ENCODE measurements at regions not wholly inside any gene's neighbourhood (a gene's known extent, or its start where the extent isn't known, plus 50 kb on each side); places are given as distances from the start of the nearest gene placed in this dataset.

DNA sequence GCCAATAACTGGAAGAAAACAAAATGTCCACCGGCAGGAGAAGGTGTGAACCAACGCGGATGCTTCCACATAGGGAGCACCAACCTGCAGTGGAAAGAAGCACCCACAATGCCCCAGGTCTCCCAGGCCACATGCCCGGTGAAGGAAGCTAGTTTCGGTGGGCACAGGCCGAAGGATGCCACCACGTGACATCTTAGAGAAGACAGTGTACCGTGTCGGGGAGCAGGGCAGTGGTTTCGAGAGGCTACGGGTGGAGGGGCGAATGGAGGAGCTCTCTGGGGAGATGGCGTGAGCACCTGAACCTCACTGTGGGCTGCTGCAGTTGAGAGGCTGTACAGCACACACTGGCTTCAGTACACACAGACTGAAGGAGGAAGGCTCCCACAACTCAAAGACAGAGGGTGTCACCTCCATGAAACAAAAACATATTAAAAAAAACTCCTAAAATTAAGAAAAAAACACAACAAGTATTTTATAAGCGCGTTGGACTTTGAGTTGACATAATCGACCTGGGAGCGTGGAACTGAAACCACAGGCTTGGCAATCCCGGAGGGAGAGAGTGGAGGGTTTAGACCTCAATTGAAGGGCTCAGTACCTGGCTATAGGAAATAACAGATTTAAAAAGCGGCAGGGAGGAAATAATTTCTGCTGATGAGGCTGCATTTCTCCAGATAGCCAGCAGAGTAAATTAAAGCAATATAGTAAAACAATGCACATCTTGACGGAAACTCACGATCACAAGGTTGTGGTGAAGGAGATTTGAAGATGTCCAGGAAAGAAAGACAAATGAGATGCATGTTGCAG, 160.1 kb downstream of the RTP5 start:
- intact Hi-C loops (cut with micrococcal nuclease): loop anchor here (2.0 to 5.0 kb wide), 3 partner anchors 59 to 147 kb away; no protein-coding TSS in a partner anchor
- Histone ChIP-seq H3K36me3 (ENCODE audit: control insufficient read depth in 2 of 3, insufficient read depth in 3 of 3, low read length in 3 of 3) (peaks cover 0 to 26% (median 0%) of the 10 kb centered on the region in 3 experiments), H3K4me3 (ENCODE audit: low read length) (no peak overlapping the region), H3K27ac (ENCODE audit: low read depth, low read length) (no peak overlapping the region), H3K4me1 (ENCODE audit: control insufficient read depth in 2 of 2, insufficient read depth in 2 of 2, low read length in 2 of 2) (peaks cover 21 to 24% of the 10 kb centered on the region in 2 donors), H3K27me3 (ENCODE audit: control insufficient read depth in 2 of 2, insufficient read depth in 2 of 2, low read length in 2 of 2) (peaks cover 0 to 4% of the 10 kb centered on the region in 2 donors), H3K9me3 (ENCODE audit: control insufficient read depth in 2 of 3, low read length in 3 of 3) (peaks cover 0 to 7% (median 0%) of the 10 kb centered on the region in 3 experiments)
- ATAC-seq (no peak), DNase-seq (peak in 1 of 9 donors; percentile 12)
- Mint-ChIP-seq H3K36me3 (peaks cover 0 to 66% (median 53%) of the 10 kb centered on the region in 5 donors), H3K4me1 (peaks cover 18 to 75% (median 65%) of the 10 kb centered on the region in 7 donors), H3K27ac (peak overlapping the region in 7 of 9 donors; percentile 25 to 98 (median 91)), H3K9me3 (peaks cover 0 to 64% (median 17%) of the 10 kb centered on the region in 11 donors), H3K27me3 (peaks cover 0 to 53% (median 4%) of the 10 kb centered on the region in 5 donors), H3K4me3 (peak overlapping the region in 9 of 10 donors; percentile 63 to 95 (median 91))
- POLR2A ChIA-PET: no interaction called here
- CTCF ChIA-PET: no interaction called here

- intact Hi-C loops (cut with micrococcal nuclease): loop anchor here (2.0 to 5.0 kb wide), 3 partner anchors 59 to 148 kb away; no protein-coding TSS in a partner anchor
- DNase-seq (peak in 1 of 9 donors; percentile 10), ATAC-seq (no peak)
- ChIA-PET CTCF (no interaction called here), POLR2A (no interaction called here)
- H3K27me3 ChIP-seq (ENCODE audit: control insufficient read depth in 2 of 2, insufficient read depth in 2 of 2, low read length in 2 of 2): peaks cover 0 to 4% of the 10 kb centered on the region in 2 donors
- Mint-ChIP-seq H3K9me3 (peaks cover 0 to 58% (median 15%) of the 10 kb centered on the region in 11 donors), H3K27ac (peak overlapping the region in 8 of 9 donors; percentile 55 to 98 (median 92)), H3K27me3 (peaks cover 0 to 49% (median 0%) of the 10 kb centered on the region in 5 donors), H3K4me1 (peaks cover 18 to 70% (median 63%) of the 10 kb centered on the region in 7 donors), H3K4me3 (peak overlapping the region in 9 of 10 donors; percentile 88 to 96 (median 92)), H3K36me3 (peaks cover 0 to 60% (median 48%) of the 10 kb centered on the region in 5 donors)
- H3K9me3 ChIP-seq (ENCODE audit: control insufficient read depth in 2 of 3, low read length in 3 of 3): peaks cover 0 to 5% (median 0%) of the 10 kb centered on the region in 3 experiments
- no peak overlapping the region for H3K4me3 ChIP-seq (ENCODE audit: low read length)
- H3K27ac ChIP-seq (ENCODE audit: low read depth, low read length): no peak overlapping the region
- peaks cover 21 to 24% of the 10 kb centered on the region in 2 donors for H3K4me1 ChIP-seq (ENCODE audit: control insufficient read depth in 2 of 2, insufficient read depth in 2 of 2, low read length in 2 of 2)
- peaks cover 0 to 21% (median 0%) of the 10 kb centered on the region in 3 experiments for H3K36me3 ChIP-seq (ENCODE audit: control insufficient read depth in 2 of 3, insufficient read depth in 3 of 3, low read length in 3 of 3)
Measured at GRCh38 chr2:242030226-242030575, 160.7 kb downstream of the RTP5 start.

GRCh38 chr2:242030858-242031257, 161.3 kb downstream of the RTP5 start:
- CTCF ChIA-PET: no interaction called here
- DNase-seq: peak in 1 of 9 donors; percentile 19

DNA sequence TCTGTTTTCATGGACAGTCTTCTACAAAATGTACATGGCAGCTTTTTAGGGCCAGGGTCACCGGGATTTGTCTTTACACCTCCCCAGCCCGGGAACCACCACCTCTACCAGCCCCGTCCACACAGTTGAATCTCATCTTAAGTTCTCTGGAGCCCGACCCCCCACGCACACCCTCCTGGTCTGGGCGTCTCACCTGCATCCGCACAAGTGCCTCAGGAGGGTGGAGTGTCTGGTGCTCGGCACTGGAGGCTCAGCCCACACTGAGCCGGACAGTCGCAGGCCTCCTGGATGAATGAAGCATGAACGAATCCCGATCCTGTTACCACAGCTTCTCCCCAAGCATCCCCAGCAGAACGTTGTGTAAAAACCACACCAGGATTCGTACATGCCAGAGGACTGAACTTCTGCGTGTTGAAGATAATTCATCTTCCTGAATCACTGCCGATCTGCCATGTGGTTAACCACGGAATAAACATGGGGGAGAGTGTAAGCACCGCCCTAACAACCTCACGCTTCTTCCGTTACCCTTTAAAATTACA, 162.0 kb downstream of the RTP5 start:
- H3K9me3 Mint-ChIP-seq: peaks cover 0 to 48% (median 11%) of the 10 kb centered on the region in 11 donors
- H3K27ac Mint-ChIP-seq: peak overlapping the region; percentile 80 to 98 (median 93)
- peaks cover 0 to 50% (median 36%) of the 10 kb centered on the region in 5 donors for H3K36me3 Mint-ChIP-seq
- H3K4me1 Mint-ChIP-seq: peaks cover 18 to 70% (median 65%) of the 10 kb centered on the region in 7 donors
- H3K9me3 ChIP-seq (ENCODE audit: control insufficient read depth in 2 of 3, low read length in 3 of 3): peaks cover 0 to 5% (median 0%) of the 10 kb centered on the region in 3 experiments
- intact Hi-C loops (cut with micrococcal nuclease): loop anchor here (1.0 to 5.0 kb wide), 6 partner anchors 46 to 149 kb away; no protein-coding TSS in a partner anchor
- DNase-seq (peak in 8 of 9 donors; percentile 60 to 86 (median 81)), ATAC-seq (peak; percentile 93)
- ChIA-PET CTCF (no interaction called here), POLR2A (interaction anchor here (0.7 to 1.8 kb wide), 6 partner anchors 9 to 72 kb away, joined by 3 to 6 read pairs (median 4); no protein-coding TSS in a partner anchor)
- peaks cover 21 to 24% of the 10 kb centered on the region in 2 donors for H3K4me1 ChIP-seq (ENCODE audit: control insufficient read depth in 2 of 2, insufficient read depth in 2 of 2, low read length in 2 of 2)
- peaks cover 0 to 20% (median 0%) of the 10 kb centered on the region in 3 experiments for H3K36me3 ChIP-seq (ENCODE audit: control insufficient read depth in 2 of 3, insufficient read depth in 3 of 3, low read length in 3 of 3)
- peak overlapping the region; percentile 67 for H3K27ac ChIP-seq (ENCODE audit: low read depth, low read length)
- peaks cover 0 to 47% (median 0%) of the 10 kb centered on the region in 5 donors for H3K27me3 Mint-ChIP-seq
- peaks cover 0 to 4% of the 10 kb centered on the region in 2 donors for H3K27me3 ChIP-seq (ENCODE audit: control insufficient read depth in 2 of 2, insufficient read depth in 2 of 2, low read length in 2 of 2)
- peak overlapping the region; percentile 85 for H3K4me3 ChIP-seq (ENCODE audit: low read length)
- H3K4me3 Mint-ChIP-seq: peak overlapping the region; percentile 88 to 96 (median 92)

More at GRCh38 chr2:242030858-242031257, 161.3 kb downstream of the RTP5 start:
- peaks cover 0 to 47% (median 0%) of the 10 kb centered on the region in 5 donors for H3K27me3 Mint-ChIP-seq
- H3K27me3 ChIP-seq (ENCODE audit: control insufficient read depth in 2 of 2, insufficient read depth in 2 of 2, low read length in 2 of 2): peaks cover 0 to 4% of the 10 kb centered on the region in 2 donors
- ATAC-seq: no peak
- POLR2A ChIA-PET: interaction anchor here (1.1 to 1.8 kb wide), 3 partner anchors 29 to 47 kb away, joined by 4 to 6 read pairs (median 6); no protein-coding TSS in a partner anchor
- peak overlapping the region in 8 of 9 donors; percentile 91 to 98 (median 94) for H3K27ac Mint-ChIP-seq
- no peak overlapping the region for H3K27ac ChIP-seq (ENCODE audit: low read depth, low read length)
- peaks cover 0 to 55% (median 14%) of the 10 kb centered on the region in 11 donors for H3K9me3 Mint-ChIP-seq
- intact Hi-C loops (cut with micrococcal nuclease): loop anchor here (1.0 to 5.0 kb wide), 6 partner anchors 46 to 149 kb away; no protein-coding TSS in a partner anchor
- peaks cover 0 to 20% (median 0%) of the 10 kb centered on the region in 3 experiments for H3K36me3 ChIP-seq (ENCODE audit: control insufficient read depth in 2 of 3, insufficient read depth in 3 of 3, low read length in 3 of 3)
- peak overlapping the region; percentile 85 for H3K4me3 ChIP-seq (ENCODE audit: low read length)
- H3K36me3 Mint-ChIP-seq: peaks cover 0 to 57% (median 43%) of the 10 kb centered on the region in 5 donors
- peak overlapping the region; percentile 88 to 96 (median 92) for H3K4me3 Mint-ChIP-seq
- H3K4me1 Mint-ChIP-seq: peaks cover 18 to 70% (median 63%) of the 10 kb centered on the region in 7 donors
- peaks cover 0 to 5% (median 0%) of the 10 kb centered on the region in 3 experiments for H3K9me3 ChIP-seq (ENCODE audit: control insufficient read depth in 2 of 3, low read length in 3 of 3)
- H3K4me1 ChIP-seq (ENCODE audit: control insufficient read depth in 2 of 2, insufficient read depth in 2 of 2, low read length in 2 of 2): peaks cover 21 to 24% of the 10 kb centered on the region in 2 donors

- Histone ChIP-seq H3K9me3 (ENCODE audit: control insufficient read depth in 2 of 3, low read length in 3 of 3) (peaks cover 0 to 4% (median 0%) of the 10 kb centered on the region in 3 experiments), H3K36me3 (ENCODE audit: control insufficient read depth in 2 of 3, insufficient read depth in 3 of 3, low read length in 3 of 3) (peaks cover 0 to 15% (median 0%) of the 10 kb centered on the region in 3 experiments), H3K27ac (ENCODE audit: low read depth, low read length) (peak overlapping the region; percentile 67), H3K27me3 (ENCODE audit: control insufficient read depth in 2 of 2, insufficient read depth in 2 of 2, low read length in 2 of 2) (peaks cover 0 to 4% of the 10 kb centered on the region in 2 donors), H3K4me1 (ENCODE audit: control insufficient read depth in 2 of 2, insufficient read depth in 2 of 2, low read length in 2 of 2) (peaks cover 21 to 24% of the 10 kb centered on the region in 2 donors), H3K4me3 (ENCODE audit: low read length) (no peak overlapping the region)
- Mint-ChIP-seq H3K9me3 (peaks cover 0 to 34% (median 11%) of the 10 kb centered on the region in 11 donors), H3K27me3 (peaks cover 0 to 56% (median 0%) of the 10 kb centered on the region in 5 donors), H3K27ac (peak overlapping the region in 8 of 9 donors; percentile 89 to 98 (median 92)), H3K4me1 (peaks cover 18 to 65% (median 57%) of the 10 kb centered on the region in 7 donors), H3K4me3 (peak overlapping the region in 8 of 10 donors; percentile 5 to 95 (median 74)), H3K36me3 (peaks cover 0 to 35% (median 22%) of the 10 kb centered on the region in 5 donors)
- ChIA-PET CTCF (no interaction called here), POLR2A (interaction anchor here (1.2 to 1.3 kb wide), 2 partner anchors 9 to 30 kb away, joined by 3 to 4 read pairs; no protein-coding TSS in a partner anchor)
- no peak for ATAC-seq
- intact Hi-C loops (cut with micrococcal nuclease): loop anchor here in 1 of 2 donors (5.0 kb wide), 1 partner anchor 151 kb away; no protein-coding TSS in a partner anchor
- DNase-seq: peak in 1 of 9 donors; percentile 13
Measured at GRCh38 chr2:242032780-242033656, 163.5 kb downstream of the RTP5 start.
